ENCODE measurements at regions not wholly inside any gene's neighbourhood (a gene's known extent, or its start where the extent isn't known, plus 50 kb on each side); places are given as distances from the start of the nearest gene placed in this dataset.

DNA sequence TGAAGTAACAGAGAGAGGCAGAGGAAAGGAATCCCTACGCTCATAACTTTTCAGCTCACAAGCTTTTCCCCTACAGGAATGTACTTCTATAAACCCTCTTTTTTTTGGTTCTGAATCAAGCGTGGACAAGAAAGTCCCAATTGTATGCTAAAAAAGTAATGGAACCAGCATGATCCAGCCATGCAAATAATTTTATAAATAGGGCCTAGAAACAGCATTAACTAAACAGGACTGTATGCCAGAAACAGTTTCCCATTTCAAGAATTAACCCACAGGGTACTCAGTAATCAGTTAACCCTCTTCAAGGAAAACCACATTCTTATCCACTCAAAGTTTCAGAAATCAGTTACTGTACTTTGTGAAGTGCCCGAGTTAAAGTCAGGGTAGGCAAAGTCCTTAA, 87.0 kb upstream of the HMGCLL1 start:
- TF ChIP-seq CTCF (IDR thresholded peaks at IDR 0.05; ENCODE audit: insufficient read depth, low read depth, low read length) (no peak), EZH2 (IDR thresholded peaks at IDR 0.05; ENCODE audit: insufficient read depth, low read length) (no peak)
